Epidermal melanocyte (primary cell): ENCODE measurements at regions not wholly inside any gene's neighbourhood (a gene's known extent, or its start where the extent isn't known, plus 50 kb on each side); places are given as distances from the start of the nearest gene placed in this dataset.
"Not testable (repeated sequence)": the region's sequence is repeated elsewhere in the genome, so short reads cannot be mapped to it uniquely, and the experiment has no call there.

ENCODE experiments used
- DNase-seq: peaks from one replicate; pipeline ENCODE4 v3.0.0; 2011; ENCODE audit warnings: low spot score; ENCODE audit not compliant: insufficient read length

DNA sequence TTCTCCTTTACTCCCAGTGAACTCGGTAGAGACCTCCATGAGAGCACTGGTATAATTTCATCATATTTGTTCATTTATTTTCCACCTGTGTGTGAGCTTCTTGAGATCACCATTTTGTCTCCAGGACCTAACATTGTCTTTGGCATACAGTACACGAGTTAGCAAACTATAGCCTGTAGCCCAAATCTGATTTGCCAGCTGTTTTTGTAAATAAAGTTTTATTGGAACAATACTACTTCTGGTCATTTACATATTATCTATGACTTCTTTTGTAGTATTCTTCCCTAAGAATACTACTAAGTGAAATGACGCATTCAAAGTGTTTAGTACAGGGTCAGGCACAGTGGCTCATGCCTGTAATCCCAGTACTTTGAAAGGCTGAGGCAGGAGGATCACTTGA, 449.5 kb downstream of the PLPP3 start:
- no peak for DNase-seq

- DNase-seq, result no peak
Observed at GRCh38 chr1:56125316-56125715, 454.0 kb downstream of the PLPP3 start.

GRCh38 chr1:56123826-56124225, 455.5 kb downstream of the PLPP3 start:
- DNase-seq, result no peak

- DNase-seq, result no peak
Observed at GRCh38 chr1:56123421-56123820, 455.9 kb downstream of the PLPP3 start.

- no peak for DNase-seq
Observed at GRCh38 chr1:56120021-56120420, 459.3 kb downstream of the PLPP3 start.

DNA sequence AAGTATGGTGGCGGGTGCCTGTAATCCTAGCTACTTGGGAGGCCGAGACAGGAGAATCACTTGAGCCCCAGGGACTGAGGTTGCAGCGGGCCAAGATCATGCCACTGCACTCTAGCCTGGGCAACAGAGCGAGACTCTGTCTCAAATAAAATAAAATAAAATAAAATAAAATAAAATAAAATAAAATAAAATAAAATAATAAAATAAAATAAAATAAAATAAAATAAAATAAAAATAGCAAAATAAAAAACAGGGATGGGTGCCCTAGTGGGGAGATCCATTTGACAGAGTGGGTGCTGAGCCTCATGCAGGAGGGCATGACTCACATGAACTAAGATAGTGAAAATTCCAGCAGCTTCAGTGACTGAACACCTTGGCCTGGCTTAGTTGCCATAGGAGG, 460.7 kb downstream of the PLPP3 start:
- not testable (repeated sequence) for DNase-seq

- no peak for DNase-seq
Observed at GRCh38 chr1:56115701-56116100, 463.7 kb downstream of the PLPP3 start.

GRCh38 chr1:56113679-56114078, 465.7 kb downstream of the PLPP3 start:
- DNase-seq, result no peak

- DNase-seq, result no peak
Observed at GRCh38 chr1:56107275-56107638, 472.1 kb downstream of the PLPP3 start.

GRCh38 chr1:56106531-56107274, 472.7 kb downstream of the PLPP3 start:
- no peak for DNase-seq

- DNase-seq, result no peak
Observed at GRCh38 chr1:56105397-56105796, 474.0 kb downstream of the PLPP3 start.

GRCh38 chr1:56099766-56100265, 479.5 kb downstream of the PLPP3 start:
- no peak for DNase-seq

DNA sequence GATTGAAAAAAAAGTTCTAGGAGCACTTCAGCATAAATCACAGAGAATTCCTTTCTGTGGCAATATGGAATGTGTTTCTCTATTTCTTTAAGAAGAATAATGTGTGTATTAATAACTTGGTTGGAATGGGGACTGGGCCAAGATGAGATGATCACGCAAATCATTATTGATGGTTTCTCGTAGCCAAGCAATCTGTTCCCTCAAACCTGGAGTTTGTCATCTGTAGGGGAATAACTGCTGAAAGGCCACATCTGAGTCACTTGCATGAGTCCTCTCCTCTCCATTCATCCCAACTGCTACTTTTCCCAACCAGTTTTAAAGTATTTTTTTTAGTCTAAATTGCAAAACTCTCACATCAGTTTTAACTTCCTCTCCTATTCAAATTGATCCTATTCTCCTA, 480.4 kb downstream of the PLPP3 start:
- DNase-seq, result no peak

GRCh38 chr1:56097713-56098112, 481.6 kb downstream of the PLPP3 start:
- no peak for DNase-seq

DNA sequence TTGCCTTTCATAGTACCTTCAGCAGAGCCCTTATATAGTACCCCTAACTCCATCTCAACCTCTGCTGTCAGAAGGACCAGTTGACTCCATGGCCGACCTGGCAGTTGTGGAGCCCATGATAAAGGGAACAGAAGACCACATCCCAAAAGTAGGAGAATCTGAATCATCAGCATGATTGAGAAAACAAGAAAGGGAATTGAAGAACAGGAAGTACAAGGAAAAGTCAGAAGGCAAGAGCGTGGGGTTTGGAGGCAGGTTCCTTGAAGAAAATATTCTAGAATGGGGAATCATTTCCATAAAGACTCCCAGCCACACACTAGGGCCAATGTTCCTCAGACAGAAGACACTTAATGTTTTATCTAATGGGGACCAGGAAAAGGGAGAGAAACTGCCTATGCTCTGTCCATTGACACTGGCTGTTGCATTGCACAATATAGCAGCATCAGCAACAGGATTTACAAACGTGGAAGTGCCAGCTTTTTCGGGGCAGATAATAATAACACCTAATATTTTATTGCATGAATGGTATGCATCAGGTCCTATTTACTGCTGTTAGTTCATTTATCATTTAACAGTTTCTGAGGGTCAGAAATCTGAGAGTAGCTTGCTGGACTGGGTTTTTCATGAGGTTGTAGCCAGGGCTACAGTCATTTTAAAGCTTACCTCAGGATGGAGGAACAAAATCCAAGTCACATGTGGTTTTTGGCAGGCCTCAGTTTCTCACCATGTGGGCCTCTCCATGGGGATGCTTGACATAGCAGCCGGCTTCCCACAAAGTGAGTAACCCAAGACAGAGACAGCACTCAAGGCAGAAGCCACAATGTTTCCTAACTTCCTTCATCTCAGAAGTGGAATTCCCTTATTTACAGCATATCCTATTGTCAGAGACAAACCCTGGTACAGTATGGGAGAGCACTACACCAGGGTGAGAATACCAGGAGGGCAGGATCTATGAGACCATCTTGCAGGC, 483.4 kb downstream of the PLPP3 start:
- DNase-seq, result no peak

DNA sequence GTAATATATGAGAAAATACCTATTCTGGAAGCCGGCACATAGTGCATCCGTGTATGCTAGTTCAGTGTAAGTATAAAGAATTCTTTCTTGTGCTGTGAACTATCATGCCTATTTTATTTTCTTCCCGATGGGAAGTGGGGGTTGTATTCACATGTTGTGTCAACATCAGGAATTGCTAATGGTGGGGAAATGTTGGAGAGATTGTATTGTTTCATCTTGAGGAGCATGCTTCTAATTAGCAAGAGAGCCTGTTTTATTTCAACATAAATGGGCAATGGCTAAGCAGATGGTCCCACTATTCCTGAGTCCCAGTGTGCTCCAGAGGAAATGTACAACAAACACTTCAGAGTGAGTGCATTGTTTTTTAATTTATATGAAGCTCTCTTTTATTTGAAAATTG, 485.2 kb downstream of the PLPP3 start:
- no peak for DNase-seq

DNA sequence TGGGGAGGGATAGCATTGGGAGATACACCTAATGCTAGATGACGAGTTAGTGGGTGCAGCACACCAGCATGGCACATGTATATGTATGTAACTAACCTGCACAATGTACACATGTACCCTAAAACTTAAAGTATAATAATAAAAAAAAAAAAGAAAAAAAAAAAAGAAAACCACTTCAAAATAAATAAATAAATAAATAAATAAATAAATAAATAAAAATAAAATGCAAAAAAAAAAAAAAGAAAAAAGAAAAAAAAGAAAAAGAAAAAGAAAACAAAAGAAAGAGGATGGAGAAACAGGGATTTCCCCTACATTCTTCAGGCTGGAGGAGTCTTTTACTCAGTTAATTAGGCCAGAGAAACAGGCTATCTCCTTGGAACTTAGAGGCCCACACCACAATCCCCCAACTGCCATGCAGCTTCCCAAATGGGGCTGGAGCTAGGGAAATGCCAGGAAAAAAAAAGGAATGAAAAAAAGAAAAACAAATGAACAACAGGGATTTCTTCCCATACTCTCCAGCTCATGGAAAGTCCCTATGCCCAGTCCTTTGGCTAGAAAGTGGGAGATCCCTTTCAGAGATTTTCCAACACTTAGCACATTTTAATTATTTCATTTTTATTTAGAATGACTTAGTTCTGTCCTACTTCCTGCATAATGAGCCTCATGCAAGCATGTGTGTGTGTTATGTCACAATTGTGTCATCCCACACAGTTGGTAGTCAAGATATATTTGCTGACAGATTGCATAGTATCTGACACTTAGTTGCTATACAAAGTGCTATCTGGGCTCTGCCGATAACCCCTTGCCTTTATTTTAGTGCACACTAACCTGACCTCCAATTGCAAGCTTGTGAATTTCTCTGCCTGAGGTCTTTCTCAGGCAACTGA, 486.4 kb downstream of the PLPP3 start:
- DNase-seq, result no peak

GRCh38 chr1:56089826-56090225, 489.5 kb downstream of the PLPP3 start:
- DNase-seq, result not testable (repeated sequence)

GRCh38 chr1:56084246-56084645, 495.1 kb downstream of the PLPP3 start:
- DNase-seq, result no peak

DNA sequence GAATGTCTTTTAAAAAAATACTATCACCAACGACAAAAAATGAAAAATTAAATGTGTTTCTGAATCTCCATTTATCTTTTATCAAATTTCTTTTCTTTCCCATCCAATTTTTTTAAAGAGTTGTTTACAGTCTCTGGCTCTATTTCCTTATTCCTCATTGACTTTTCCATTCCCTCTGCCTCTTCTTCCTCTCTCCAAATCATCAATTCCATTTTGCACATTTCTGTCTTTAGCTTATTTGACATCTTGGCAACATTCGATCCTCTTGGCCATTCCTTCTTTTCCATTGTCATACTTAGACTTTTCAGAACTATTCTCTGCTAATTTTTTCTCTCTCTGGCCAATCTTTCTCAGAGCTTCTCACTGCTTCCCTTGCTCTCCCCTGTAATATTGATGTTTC, 497.6 kb downstream of the PLPP3 start:
- no peak for DNase-seq

DNA sequence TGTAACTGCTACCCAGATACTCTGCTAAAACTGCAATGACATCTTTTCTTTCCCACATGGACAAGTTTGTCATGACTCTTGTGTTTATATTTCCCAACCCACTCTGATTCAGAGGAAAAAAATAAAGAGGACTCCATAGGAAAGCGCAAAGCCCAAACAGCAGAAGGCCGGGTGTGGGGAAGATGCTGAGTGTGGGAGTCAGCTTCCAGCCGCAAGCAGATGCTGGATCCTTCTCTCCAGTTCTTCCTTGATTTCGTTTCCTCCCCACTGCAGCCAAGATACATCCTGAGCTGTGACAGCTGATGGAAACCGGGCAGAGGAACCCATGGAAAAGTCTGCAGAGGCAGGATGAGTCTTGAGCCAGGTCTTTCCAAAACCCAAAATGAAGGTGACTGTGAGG, 498.2 kb downstream of the PLPP3 start:
- DNase-seq, result peak; percentile 37
